ENCODE measurements at regions not wholly inside any gene's neighbourhood (a gene's known extent, or its start where the extent isn't known, plus 50 kb on each side); places are given as distances from the start of the nearest gene placed in this dataset.

DNA sequence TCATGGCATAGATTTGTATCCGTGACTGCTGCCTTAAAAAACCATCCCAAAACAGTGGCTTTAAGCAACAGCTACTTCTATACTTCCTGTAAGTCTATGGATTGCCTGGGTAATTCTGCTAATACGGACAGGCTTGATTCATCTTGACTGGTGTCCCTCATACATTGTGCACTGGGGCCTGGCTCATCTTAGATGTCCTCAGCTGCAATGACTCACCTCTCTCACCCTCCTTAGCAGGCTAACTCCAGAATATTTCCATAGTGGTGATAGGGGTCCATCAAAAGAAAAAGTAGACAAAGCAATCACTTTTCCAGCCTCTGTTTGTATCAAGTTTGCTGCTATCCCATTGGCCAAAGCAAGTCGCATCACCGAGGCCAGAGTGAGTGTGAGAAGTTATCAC lies 409.1 kb upstream of the KAZN start:
- Histone ChIP-seq H3K4me2 (ENCODE audit: low read length) (no peak overlapping the region), H2AFZ (no peak overlapping the region), H3K4me3 (ENCODE audit: low read depth, low read length) (no peak overlapping the region), H3K9me3 (ENCODE audit: control insufficient read depth, low read length) (no peaks in the 10 kb centered on the region), H3K4me1 (no peaks in the 10 kb centered on the region), H3K79me2 (no peaks in the 10 kb centered on the region), H3K27me3 (ENCODE audit: control insufficient read depth, insufficient read depth, low read length) (no peaks in the 10 kb centered on the region), H3K27ac (no peak overlapping the region), H3K9ac (no peak overlapping the region), H3K36me3 (ENCODE audit: control insufficient read depth, insufficient read depth, low read length) (no peaks in the 10 kb centered on the region)
- TF ChIP-seq, protein P1, sequence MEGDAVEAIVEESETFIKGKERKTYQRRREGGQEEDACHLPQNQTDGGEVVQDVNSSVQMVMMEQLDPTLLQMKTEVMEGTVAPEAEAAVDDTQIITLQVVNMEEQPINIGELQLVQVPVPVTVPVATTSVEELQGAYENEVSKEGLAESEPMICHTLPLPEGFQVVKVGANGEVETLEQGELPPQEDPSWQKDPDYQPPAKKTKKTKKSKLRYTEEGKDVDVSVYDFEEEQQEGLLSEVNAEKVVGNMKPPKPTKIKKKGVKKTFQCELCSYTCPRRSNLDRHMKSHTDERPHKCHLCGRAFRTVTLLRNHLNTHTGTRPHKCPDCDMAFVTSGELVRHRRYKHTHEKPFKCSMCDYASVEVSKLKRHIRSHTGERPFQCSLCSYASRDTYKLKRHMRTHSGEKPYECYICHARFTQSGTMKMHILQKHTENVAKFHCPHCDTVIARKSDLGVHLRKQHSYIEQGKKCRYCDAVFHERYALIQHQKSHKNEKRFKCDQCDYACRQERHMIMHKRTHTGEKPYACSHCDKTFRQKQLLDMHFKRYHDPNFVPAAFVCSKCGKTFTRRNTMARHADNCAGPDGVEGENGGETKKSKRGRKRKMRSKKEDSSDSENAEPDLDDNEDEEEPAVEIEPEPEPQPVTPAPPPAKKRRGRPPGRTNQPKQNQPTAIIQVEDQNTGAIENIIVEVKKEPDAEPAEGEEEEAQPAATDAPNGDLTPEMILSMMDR (IDR thresholded peaks at IDR 0.05), result no peak

DNA sequence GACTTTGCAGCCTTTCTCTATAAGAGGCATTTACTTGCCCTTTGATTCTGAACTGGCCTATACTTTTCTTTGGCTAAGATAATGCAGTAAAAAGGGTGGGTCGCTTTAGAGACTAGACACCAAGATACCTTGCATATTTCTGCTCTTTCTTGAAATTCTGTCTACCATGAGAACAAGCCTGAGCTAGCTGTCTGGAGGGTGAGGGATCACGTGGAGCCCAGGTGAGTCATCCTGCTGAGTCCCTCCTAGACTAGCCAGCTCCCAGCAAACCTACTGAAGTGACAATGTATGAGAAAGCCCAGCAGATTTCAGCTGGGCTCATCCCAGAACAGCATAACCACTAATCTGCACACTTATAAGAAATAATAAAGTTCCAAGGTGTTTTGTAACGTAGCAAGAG lies 408.0 kb upstream of the KAZN start:
- Histone ChIP-seq H2AFZ (no peak overlapping the region), H3K36me3 (ENCODE audit: control insufficient read depth, insufficient read depth, low read length) (no peaks in the 10 kb centered on the region)
- TF ChIP-seq, protein P1 (IDR thresholded peaks at IDR 0.05), result no peak

DNA sequence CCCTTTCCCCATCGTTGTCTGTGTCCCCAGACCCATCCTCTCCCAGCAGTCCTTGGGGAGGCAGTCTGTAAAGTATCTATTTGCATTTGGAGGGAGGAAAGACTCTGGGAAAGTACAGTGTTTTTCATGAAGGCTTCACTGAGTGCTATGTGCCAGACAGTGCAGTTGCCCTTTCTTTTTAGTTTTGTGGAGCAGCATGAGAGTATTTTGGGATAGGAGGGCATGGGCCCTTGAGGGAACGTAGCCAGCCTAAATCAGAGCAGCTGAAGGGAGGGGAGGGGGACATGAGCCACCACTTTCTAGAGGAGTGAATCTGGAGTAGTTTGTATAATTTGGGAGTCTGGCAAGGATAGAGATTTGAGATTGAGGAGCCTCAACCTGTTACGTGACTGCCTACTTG lies 404.0 kb upstream of the KAZN start:
- H3K9ac ChIP-seq, result no peak overlapping the region
- H3K4me1 ChIP-seq, result no peaks in the 10 kb centered on the region
- no peak overlapping the region for H3K4me3 ChIP-seq (ENCODE audit: low read depth, low read length)
- H3K27ac ChIP-seq, result no peak overlapping the region
- TF ChIP-seq, protein P1 (IDR thresholded peaks at IDR 0.05), result no peak
- H2AFZ ChIP-seq, result no peak overlapping the region
- no peak overlapping the region for H3K4me2 ChIP-seq (ENCODE audit: low read length)
- no peaks in the 10 kb centered on the region for H3K79me2 ChIP-seq
- H3K36me3 ChIP-seq (ENCODE audit: control insufficient read depth, insufficient read depth, low read length), result no peaks in the 10 kb centered on the region
- H3K27me3 ChIP-seq (ENCODE audit: control insufficient read depth, insufficient read depth, low read length), result no peaks in the 10 kb centered on the region
- no peaks in the 10 kb centered on the region for H3K9me3 ChIP-seq (ENCODE audit: control insufficient read depth, low read length)

More for the DNA sequence above, 408.0 kb upstream of the KAZN start:
- no peaks in the 10 kb centered on the region for H3K9me3 ChIP-seq (ENCODE audit: control insufficient read depth, low read length)
- H3K27me3 ChIP-seq (ENCODE audit: control insufficient read depth, insufficient read depth, low read length), result no peaks in the 10 kb centered on the region
- H3K9ac ChIP-seq, result no peak overlapping the region
- H3K4me2 ChIP-seq (ENCODE audit: low read length), result no peak overlapping the region
- H3K4me3 ChIP-seq (ENCODE audit: low read depth, low read length), result no peak overlapping the region
- H3K27ac ChIP-seq, result no peak overlapping the region
- H3K79me2 ChIP-seq, result no peaks in the 10 kb centered on the region
- H3K4me1 ChIP-seq, result no peaks in the 10 kb centered on the region

DNA sequence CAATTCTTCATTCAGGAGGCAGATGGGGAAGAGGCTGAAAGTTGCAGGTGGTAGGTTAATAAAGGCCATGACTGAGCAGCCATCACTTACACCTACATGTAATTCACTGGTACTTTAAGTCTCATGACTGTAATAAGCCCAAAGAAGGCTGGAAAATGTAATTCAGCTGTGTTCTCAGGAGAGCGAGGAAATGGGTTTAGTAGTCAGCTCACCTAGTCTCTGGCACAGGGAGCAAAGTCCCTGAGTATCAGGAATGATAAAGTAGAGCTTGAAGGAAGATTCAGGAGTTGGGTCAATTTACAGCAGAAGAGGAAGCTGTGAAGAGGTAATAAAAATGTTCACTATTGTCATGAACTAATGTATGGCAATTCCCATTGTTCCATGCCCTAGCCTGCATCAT lies 393.4 kb upstream of the KAZN start:
- Histone ChIP-seq H2AFZ (no peak overlapping the region), H3K4me2 (ENCODE audit: low read length) (no peak overlapping the region), H3K27ac (no peak overlapping the region), H3K9me3 (ENCODE audit: control insufficient read depth, low read length) (no peaks in the 10 kb centered on the region), H3K9ac (no peak overlapping the region), H3K4me1 (no peaks in the 10 kb centered on the region), H3K4me3 (ENCODE audit: low read depth, low read length) (no peak overlapping the region), H3K36me3 (ENCODE audit: control insufficient read depth, insufficient read depth, low read length) (no peaks in the 10 kb centered on the region), H3K79me2 (no peaks in the 10 kb centered on the region), H3K27me3 (ENCODE audit: control insufficient read depth, insufficient read depth, low read length) (no peaks in the 10 kb centered on the region)
- TF ChIP-seq, protein P1 (IDR thresholded peaks at IDR 0.05), result no peak

DNA sequence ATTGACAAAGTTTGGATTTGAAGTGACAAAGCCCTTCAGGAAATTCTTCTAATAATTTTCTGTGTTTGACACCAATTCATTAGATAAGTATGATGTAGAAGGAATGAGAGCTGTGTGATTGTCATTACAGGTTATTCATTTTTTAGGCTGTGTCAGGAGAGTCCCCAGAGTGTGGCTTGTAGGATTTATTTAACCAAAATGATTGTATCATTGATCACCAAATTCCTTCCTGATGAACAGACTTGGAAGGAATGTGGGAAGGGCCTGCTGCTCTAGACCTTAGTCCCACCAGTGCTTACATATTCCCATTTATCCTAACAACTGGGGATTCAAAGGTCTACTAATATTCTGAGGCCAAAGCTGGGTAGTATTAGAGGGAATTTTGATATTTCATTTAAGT lies 383.3 kb upstream of the KAZN start:
- Histone ChIP-seq H3K9me3 (ENCODE audit: control insufficient read depth, low read length) (no peaks in the 10 kb centered on the region), H3K9ac (no peak overlapping the region), H3K36me3 (ENCODE audit: control insufficient read depth, insufficient read depth, low read length) (no peaks in the 10 kb centered on the region), H3K4me2 (ENCODE audit: low read length) (no peak overlapping the region), H3K27ac (no peak overlapping the region), H3K4me1 (no peaks in the 10 kb centered on the region), H3K79me2 (no peaks in the 10 kb centered on the region), H3K27me3 (ENCODE audit: control insufficient read depth, insufficient read depth, low read length) (no peaks in the 10 kb centered on the region), H2AFZ (no peak overlapping the region), H3K4me3 (ENCODE audit: low read depth, low read length) (no peak overlapping the region)
- TF ChIP-seq, protein P1 (IDR thresholded peaks at IDR 0.05), result no peak

Measured in parathyroid adenoma (tissue), 2 donors.